ENCODE measurements at regions not wholly inside any gene's neighbourhood (a gene's known extent, or its start where the extent isn't known, plus 50 kb on each side); places are given as distances from the start of the nearest gene placed in this dataset.

DNA sequence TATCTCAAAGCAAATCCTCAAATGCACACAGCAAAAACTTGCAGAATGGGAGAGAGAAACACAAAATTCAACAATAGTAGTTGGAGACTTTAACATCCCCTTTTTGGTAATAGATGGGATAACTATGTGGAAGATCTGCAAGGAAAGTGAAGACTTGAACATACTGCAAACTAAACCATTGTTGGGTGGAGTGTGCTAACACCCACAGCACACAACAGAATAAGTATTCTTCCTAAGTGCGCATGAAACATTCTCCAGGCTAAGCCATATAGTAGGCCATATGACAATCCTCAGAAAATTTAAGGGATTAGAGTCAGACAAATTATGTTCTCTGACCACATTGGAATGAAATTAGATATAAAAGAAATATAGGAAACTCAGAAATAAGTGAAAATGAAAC is 230.6 kb downstream of the FBXO15 start:
- no peak for DNase-seq

DNA sequence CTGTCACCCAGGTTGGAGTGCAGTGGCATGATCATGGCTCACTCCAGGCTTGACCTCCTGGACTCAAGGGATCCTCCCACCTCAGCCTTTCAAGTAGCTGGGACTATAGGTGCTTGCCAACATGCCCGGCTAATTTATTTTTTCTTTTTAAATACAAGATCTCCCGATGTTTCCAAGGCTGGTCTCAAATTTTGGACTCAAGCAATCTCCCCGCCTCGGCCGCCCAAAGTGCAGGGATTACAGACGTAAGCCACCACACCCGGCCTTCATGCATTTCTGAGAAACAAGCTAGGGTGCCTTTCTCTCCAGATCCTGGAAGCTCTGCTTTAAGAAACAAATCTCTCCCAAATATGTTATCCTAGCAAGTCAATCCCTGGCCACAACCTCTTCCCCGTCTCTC is 234.1 kb downstream of the FBXO15 start:
- no peak for DNase-seq

DNA sequence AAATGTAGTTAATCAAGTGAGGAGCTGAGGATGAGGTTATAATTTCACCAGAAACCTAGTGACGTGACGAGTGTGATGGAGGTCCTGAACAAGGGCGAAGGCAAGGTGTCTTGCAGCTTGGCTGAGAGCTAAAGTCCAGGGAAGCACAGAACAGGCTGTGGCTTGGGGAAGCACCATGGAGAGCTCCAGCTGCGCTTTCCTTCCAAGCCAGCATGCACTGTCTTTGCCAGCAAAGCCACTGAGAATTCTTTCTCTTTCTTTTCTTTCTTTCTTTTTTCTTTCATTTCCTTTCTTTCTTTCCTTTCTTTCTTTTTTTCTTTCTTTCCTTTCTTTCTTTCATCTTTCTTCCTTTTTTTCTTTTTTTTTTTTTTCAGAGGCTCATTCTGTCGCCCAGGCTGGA is 239.3 kb downstream of the FBXO15 start:
- no peak for DNase-seq

DNA sequence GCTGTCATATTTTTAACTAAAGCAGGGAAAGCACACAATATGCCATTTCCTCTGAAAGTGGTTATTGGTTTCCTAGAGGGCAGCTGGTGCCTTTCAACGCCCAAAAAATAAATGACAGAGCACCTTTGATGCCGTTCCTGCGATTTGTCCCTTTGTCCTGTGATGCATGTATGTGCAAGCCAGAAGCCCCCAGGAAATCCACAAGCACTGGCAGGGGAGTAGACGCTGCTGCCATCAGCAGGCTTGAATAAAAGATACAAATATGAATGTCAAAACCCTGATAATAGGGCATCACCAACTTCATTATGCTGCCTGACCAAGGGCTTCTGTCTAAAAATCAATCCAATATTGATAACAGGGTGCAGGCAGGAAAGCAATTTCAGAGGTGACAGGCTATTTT is 246.1 kb downstream of the FBXO15 start:
- no peak for DNase-seq

DNA sequence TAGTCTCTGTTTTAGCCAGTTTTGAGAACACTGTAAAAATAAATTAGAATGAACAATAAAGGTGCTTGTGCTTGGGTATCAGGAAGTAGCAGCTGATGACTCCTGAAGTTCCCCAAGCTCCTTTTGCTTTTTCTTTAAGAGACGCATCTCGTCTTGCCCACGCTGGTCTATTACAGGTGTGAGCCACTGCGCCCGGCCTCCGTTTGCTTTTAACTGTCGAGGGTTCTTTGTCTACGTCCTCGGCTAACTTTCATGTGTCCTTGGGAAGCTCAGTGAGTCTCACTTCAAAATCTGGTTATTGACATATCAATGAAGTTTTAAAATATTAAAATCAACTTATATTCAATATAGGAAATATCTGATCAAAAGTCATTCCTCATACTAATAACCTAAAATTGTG is 246.5 kb downstream of the FBXO15 start:
- no peak for DNase-seq

DNA sequence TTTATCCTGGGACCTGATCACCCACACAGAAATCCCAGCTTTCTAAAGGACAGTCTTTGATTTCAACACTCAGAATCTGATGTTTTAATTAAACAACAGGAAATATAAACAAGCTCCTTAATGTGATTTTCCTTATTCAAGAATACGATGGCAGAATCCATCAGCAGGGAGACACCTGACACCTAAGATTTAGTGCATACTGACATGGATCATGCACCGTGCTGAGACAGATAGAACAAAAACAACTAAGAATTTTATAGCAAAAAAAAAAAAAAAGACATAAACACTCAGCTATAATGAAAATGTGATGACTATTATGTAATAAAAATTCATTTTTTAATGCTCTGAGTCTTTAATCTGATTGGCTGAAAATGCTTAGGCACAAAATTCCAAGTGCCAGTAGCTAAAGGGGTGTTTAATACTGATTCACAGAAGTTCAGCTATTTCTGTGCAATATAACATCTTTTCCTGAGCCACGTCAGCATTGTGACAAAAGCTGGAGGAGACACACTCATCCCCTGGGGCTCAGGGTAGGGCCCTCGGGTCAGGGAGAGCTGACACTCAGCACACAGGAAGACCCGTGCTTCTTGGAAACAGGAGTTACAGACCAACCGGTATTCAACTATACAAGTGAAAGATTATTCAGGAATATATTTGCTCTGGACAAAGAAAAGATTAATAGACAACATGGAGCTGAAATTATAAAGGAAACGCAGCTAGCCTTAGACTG is 247.4 kb downstream of the FBXO15 start:
- no peak for DNase-seq

DNA sequence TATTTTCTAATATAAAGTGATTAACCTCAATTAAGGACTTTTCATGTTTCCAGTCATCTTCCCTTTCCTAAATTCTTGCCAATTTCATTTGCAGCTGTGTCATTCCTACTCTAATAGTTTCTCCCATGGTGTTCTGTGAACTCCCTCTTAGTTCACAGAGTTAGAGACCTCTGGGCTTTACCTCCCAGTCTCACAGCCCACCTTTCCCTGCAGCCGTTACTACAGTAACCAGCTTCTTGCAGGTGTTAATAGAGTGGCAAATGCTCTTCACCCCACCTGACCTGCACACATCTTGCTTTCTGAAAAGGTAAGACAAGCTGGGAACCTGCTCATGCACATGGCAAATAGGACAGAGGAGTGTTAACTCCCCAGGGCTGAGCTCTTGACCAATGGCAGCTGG is 250.1 kb downstream of the FBXO15 start:
- no peak for DNase-seq

DNA sequence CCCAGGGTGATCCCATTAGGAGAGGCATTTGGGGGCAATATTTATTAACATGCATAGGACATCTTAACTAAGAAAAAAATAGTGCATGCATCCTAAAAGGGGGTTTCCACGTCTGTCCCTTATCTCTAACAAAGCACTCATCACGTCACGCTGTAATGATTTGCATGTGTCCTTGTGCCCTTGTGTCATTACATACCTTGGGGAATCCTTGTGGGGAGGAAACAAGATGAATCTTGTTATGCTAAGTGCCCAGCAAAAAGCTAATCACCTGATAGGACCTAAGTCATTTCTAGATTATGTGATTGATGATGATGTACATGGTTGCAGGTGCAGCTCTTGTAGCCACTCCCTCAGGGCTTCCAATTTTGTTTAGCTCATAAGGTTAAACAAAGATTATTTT is 250.9 kb downstream of the FBXO15 start:
- DNase-seq = no peak

DNA sequence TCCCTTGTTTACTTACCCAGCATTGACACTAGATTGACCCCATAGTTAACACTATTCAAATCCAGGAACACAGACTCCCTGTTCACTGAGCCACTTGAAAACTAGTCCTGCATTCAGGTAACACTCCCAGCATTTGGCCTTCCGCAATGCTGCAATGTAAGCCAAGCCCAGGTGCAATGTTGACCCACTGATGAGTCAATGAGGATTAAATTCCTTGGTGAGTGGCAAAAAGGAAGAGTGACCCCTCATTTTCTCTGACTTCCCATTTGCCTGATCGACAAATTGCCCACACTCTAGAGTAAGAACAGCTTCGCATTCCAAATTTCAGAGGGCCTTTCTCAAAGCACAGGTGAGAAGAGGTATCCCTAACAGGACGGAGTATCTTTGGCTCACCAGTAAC is 251.9 kb downstream of the FBXO15 start:
- no peak for DNase-seq

DNA sequence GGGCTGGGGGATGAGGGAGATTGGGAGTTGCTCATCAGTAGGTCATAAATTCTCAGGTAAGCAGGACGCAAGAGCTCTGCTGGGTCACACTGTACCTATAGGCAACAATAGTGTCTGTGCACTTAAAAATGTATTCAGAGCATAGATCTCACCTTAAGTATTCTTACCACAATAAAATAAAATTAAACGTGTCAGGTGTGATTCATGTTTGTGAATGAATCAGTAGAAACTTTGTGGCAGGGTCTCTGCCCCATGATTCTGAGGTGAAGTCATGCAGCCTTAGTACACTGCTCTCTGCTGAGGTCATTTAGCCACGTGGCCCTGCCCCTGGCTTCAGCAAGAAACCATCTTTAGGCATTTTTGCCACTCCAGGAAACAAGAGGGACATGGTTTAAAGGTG is 253.8 kb downstream of the FBXO15 start:
- no peak for DNase-seq

DNA sequence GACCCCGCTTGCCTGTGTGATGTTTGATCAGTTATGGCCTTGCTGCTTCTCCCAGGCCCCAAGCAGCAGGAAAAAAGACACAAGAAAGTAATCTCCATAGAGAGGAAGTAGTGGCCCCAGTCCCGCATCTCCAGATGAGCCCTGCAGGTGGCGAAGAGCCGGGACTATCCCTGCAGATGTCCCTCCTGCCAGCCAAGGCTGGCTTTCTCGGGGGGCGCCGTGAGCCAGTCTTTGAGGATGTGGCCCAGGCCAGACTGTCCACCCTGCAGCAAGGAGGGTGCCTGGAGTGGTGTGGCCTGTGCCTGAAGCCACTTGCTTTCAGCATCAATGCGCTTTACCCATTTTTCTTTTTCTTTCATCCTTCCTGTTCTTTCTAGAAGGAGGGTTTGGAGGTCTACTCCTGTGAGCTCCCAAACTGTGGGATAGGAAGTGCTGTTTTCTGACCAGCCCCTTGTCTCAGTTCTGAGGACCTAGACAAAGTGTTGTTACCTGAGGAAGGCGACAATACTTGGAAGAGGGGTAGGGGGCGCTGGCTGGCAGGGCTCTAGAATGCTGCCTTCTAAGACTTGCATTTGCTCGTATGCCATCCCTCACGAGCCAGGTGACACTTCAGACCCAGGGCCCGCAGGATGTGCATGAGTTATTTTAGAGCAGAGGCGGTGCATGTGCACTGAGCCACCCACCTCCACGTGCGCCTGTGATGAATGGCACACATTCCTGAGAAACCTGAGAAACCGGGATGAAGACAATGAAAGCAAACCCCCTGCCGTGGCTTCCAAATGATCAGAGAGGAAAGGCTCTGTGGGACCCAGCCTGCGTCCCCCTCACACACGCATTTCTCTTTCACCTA is 255.8 kb downstream of the FBXO15 start:
- no peak for DNase-seq

DNA sequence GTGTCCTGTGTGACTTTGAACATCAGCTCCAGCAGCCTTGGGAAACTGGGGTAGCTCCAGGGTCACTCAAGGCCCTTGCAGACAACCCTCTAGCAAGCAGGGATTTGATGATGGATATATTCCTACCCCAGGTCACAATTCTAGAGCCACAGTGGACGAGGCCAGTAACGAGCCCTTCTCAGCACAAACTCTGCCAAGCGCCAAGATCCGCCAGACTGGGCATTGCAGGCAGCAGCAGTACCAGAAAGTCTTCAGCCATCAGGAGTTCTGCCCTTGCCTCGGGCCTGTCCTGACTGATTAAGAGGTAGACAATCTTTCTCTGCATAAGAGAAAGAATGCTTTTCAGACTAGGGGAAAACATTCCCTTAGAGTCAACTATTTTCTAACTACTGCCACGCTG is 259.1 kb downstream of the FBXO15 start:
- no peak for DNase-seq

DNA sequence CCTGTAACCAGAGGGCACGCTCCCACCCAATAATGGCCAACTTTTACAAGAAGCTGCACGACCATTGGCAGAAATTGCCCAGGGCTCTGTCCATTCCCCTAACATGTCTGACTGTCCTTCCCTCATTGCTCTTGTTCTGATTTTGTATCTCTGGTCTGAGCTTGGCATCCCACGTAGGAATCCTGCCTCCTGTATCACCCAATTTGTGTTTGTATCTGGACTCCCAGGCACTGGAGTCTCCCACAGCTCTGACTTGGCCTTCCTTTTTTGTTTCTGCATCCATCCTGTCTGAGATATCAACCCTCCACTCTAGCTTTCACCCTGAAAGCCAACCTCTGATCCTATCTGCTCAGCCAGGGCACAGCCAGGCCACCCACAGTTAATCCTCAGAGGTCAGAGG is 259.8 kb downstream of the FBXO15 start:
- DNase-seq = no peak

DNA sequence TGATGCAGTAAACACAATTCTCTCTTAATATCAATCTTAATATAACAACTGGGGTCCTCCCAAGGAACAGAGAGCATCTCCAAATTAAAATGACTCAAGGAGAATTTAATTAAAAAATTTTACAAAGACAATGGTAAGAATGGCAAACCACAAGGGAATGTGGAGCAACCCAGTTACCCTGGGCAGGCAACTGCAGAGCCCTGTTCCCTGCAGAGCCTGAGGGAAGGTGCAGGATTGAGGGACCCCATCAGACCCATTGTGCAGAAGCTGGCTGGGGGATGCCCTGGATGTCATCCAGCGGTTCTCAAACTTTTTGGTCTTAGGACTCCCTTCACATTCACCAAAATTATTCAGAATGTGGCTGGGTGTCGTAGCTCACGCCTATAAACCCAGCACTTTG is 262.8 kb downstream of the FBXO15 start:
- DNase-seq = no peak

DNA sequence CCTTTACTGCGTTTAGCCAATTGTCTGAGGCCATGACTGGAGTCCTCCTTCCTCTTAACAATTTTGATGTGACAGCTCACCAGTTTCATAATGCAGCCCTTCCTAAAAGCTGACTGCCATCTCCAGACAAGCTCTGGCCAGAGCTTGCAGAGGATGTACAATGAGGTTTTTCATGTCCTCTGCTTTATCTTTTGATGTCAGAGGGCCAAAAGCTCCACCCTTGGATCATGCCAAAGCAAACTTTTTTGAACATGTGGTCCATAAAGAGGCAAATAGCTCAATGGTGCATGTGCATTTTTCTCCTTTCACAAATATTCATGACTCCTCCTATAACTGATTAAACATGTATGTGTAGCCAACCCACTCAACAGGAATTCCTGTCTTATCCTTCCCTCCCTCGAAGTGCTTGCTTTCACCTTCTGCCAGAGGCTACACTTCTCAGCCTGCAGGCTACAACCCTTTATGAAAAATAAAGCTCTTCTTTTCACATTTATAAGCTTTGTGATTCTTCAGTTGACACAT is 266.2 kb downstream of the FBXO15 start:
- no peak for DNase-seq

DNA sequence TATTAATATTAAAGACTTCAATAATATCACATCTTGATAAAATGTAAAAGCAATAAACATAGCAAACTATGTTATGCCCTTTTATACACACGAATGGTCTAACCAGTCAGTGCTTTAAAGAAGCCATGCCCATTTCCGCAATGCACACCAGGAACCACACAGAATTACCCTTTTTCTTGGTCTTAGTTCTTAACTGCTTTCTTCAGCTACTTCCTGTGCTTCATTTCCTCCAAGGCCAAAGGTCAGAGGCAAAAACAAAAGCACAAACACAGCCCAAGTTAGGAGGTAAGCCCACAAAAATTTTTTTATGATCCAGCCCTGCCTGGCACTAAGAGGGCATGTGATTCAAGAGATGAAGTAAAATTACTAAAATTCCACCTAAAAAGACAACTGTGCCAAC is 267.2 kb downstream of the FBXO15 start:
- DNase-seq = no peak

DNA sequence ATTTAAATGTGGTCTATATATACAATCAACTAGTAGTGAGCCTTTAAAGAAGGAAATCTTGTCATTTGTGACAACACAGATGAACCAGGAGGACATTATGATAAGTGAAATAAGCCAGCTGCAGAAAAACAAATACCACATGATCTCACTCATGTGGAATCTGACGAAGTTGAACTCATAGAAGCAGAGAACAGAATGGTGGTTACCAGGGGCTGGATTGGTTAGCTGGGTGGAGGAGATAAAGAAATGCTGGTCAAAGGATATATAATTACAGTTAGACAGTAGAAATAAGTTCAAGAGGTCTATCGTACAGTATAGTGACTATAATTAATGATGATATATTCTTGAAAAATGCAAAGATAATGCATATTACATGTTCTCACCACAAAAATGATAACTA is 267.9 kb downstream of the FBXO15 start:
- no peak for DNase-seq

DNA sequence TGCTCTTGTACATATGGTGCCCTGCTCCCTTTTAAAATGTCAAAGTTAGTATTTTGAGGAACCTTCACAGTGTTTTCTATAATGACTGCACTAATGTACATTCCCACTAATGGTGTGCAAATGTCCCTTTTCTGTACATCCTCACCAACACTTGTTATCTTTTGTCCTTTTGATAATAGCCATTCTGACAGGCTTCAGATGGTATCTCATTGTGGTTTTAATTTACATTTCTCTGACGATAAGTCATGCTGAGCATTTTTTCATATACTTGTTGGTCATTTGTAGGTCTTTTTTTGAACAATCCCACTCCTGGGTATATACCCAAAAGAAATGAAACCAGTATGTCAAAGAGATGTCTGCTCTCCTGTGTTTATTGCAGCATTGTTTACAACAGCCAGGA is 268.3 kb downstream of the FBXO15 start:
- no peak for DNase-seq

DNA sequence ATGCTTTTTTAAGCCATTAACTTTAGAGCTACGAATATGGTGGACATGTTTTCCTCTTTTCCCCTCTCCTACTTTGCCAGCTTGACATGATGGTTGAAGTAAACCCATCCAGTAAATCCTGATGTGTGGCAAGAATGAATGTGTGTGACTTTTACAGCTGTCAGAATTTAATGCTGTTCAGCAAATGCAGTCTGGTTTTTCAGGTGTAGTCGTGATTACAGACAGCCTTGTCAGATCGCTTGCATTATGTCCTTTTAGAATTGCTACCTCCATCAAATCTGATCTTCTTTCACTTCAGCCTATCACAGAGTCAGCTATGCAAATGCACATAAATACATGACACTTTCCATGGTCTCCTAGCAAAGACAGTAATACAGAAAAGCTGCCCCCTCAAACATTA is 278.5 kb downstream of the FBXO15 start:
- no peak for DNase-seq

DNA sequence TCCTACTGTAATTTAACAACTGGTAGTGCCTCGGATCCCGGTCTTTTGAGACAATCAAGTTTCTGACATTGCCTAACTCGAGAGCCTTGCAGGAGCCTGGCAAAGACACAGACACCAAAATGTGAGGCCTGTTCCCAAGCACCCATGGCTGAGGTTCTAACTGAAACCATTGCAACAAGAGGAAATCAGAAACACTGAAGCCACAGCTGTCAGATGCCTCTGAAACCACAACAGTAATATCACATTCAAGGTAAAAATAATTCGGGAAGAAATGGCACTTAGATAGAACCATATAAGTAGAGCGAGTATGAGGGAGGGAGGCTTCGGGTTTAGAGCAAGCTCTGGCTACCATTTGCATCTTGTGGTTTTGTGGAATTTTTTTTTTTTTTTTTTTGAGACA is 285.9 kb downstream of the FBXO15 start:
- no peak for DNase-seq

DNA sequence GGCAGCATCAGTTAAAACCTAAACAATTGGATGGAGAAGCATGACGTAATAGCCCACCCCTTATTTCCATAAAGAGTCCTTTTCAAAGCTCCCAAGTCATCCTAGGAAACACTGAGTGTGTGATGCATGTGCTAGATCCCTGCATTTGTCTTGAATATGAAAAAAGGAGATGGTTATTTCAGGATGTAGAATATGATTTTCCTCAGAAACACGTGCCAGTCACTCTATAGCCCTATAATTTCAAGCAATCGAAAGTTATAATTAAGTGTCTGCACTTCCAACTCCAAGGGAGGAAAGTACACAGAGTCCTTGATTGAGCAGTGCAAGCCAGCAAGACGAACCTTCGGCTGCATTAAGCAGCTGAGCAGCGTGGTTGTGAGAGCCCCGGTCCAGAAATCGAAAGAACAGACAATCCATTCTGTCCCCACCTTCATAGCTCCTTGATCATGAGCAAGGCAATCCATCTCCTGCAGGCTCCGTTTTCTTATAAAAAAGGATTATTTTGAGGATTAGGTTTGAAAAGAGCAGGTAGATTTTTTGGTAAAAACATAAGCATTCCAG is 287.7 kb downstream of the FBXO15 start:
- DNase-seq = no peak

DNA sequence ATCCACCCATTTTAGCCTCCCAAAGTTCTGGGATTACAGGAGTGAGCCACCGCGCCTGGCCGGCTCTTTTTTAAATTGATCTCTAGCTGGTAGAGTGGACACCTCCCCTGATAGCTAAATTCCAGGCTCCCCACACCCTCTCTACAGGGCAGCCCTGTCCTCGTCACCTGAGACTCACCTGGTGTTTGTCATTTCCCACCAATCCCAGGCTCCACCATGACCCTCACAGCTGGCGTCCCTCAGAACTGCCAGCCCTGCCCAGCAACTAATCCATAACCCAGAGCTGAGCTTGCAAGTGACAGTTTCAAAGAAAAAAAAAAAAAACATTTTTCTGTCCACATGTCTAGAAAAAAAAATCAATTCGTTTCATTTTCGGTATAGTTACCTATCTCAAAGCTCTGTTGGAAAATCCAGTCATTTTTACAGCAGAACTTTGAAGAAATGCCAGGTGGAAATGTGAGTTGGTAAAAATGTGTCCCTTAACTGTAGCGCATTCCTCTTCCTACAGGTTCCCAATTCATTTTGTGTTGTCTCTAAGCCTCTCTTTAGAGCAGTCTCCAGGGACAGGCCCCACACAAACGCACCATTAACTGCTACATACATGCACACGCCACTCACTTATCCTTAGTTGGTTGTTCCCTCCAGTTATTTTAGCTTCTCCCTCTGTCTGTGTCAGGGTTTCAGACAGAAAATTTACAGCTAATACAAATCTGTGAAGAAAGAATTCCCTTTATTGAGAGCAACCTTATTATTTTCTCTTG is 294.7 kb downstream of the FBXO15 start:
- no peak for DNase-seq

DNA sequence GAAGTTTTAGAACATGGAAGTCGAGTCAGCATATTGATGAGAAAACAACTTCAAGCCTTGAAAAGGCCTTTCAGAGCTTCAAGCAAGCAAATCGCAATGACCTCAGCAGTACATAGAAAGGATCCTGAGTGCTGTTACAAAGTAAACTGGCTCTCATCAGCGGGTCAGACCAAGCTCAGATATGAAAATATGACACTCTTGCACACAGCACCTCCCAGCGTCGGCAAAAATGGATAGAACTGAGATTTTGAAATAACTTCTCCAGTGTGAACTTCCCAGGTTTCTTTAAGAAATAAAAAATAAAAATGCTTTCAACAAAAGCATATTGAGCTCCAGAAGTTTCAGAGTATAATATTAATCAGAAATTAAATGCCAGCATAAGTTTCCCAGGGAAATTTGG is 296.9 kb downstream of the FBXO15 start:
- no peak for DNase-seq

All from CD4-positive, alpha-beta T cell treated with Interleukin-12 subunit alpha and Interleukin-12 subunit beta, for 1 hour (primary cell).